OCI-LY3 (cell line): ENCODE measurements at regions not wholly inside any gene's neighbourhood (a gene's known extent, or its start where the extent isn't known, plus 50 kb on each side); places are given as distances from the start of the nearest gene placed in this dataset.

ENCODE experiments used
- EZH2phosphoT487 ChIP-seq: fragments of 200-600 bp; shearing (Covaris generic); IDR thresholded peaks from 2 replicates; pipeline ENCODE4 v1.6.1; 2018; ENCODE audit warnings: antibody characterized with exemption, mixed run types, low read depth
- TF ChIP-seq, protein P1 (sequence below): fragments of 200-600, 300-600 bp; sonication (generic); IDR thresholded peaks from 2 replicates; pipeline ENCODE4 v1.5.1; 2014; ENCODE audit warnings: antibody characterized with exemption, low read length, low read depth

DNA sequence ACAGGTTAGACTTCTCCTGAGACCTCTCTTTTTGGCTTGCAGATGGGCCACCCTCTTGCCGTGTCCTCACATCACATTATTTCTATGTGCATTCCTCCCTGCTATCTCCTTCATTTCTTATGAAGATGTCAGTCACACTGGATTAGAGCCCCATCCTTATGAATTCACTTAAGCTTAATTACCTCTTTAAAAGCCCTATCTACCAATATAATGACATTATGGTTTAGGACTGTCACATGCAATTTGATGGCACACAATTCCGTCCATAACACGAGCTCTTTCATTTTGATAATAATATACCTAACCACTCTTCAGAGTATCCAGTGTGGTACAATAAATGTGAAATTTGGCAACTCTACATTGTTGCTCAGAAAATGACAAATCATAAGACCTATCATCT is 1037.3 kb downstream of the DIAPH3 start:
- TF ChIP-seq, protein P1, sequence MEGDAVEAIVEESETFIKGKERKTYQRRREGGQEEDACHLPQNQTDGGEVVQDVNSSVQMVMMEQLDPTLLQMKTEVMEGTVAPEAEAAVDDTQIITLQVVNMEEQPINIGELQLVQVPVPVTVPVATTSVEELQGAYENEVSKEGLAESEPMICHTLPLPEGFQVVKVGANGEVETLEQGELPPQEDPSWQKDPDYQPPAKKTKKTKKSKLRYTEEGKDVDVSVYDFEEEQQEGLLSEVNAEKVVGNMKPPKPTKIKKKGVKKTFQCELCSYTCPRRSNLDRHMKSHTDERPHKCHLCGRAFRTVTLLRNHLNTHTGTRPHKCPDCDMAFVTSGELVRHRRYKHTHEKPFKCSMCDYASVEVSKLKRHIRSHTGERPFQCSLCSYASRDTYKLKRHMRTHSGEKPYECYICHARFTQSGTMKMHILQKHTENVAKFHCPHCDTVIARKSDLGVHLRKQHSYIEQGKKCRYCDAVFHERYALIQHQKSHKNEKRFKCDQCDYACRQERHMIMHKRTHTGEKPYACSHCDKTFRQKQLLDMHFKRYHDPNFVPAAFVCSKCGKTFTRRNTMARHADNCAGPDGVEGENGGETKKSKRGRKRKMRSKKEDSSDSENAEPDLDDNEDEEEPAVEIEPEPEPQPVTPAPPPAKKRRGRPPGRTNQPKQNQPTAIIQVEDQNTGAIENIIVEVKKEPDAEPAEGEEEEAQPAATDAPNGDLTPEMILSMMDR: no peak
- TF ChIP-seq EZH2phosphoT487: no peak
